ENCODE measurements at regions not wholly inside any gene's neighbourhood (a gene's known extent, or its start where the extent isn't known, plus 50 kb on each side); places are given as distances from the start of the nearest gene placed in this dataset.

- intact Hi-C loops (cut with micrococcal nuclease), result no loop called here
- no peak for TF ChIP-seq CTCF (IDR thresholded peaks at IDR 0.05)
- Mint-ChIP-seq H3K9me3 (peaks cover 0 to 2% (median 0%) of the 10 kb centered on the region in 7 donors), H3K36me3 (no peaks in the 10 kb centered on the region), H3K4me1 (no peaks in the 10 kb centered on the region), H3K27me3 (ENCODE audit: low read depth in 3 of 3) (peaks cover 4 to 6% (median 5%) of the 10 kb centered on the region in 3 donors), H3K27ac (peak overlapping the region in 1 of 7 donors; percentile 28), H3K4me3 (no peak overlapping the region)
- H3K9me3 ChIP-seq (replicated peaks in 1 of 2; ENCODE audit: control insufficient read depth in 1 of 2, insufficient read depth in 1 of 2, low read length in 2 of 2), result no peaks in the 10 kb centered on the region
- H3K36me3 ChIP-seq (replicated peaks in 1 of 2; ENCODE audit: control insufficient read depth in 1 of 2, insufficient read depth in 2 of 2, low read length in 2 of 2), result no peaks in the 10 kb centered on the region
- WGBS (ENCODE audit: insufficient coverage), result 96% methylated on average over 3 of the region's 7 CpGs
- H4K20me1 ChIP-seq (ENCODE audit: insufficient read depth, low read length), result no peaks in the 10 kb centered on the region
- no peak overlapping the region for H3K4me2 ChIP-seq (replicated peaks; ENCODE audit: extremely low read depth, low read length, poor library complexity, severe bottlenecking)
- H3K4me1 ChIP-seq (ENCODE audit: control insufficient read depth in 1 of 2, insufficient read depth in 2 of 2, low read length in 2 of 2), result no peaks in the 10 kb centered on the region
- no peak overlapping the region for H3K9ac ChIP-seq (ENCODE audit: insufficient read depth, low read length, poor library complexity, severe bottlenecking)
- H3K27me3 ChIP-seq (ENCODE audit: control insufficient read depth in 2 of 2, insufficient read depth in 2 of 2, low read length in 2 of 2), result no peaks in the 10 kb centered on the region
- DNase-seq, result no peak
- no peaks in the 10 kb centered on the region for H3K79me2 ChIP-seq (ENCODE audit: insufficient read depth, low read length)
- no peak overlapping the region for H3K27ac ChIP-seq (ENCODE audit: low read depth in 1 of 2, low read length in 2 of 2)
- H3K4me3 ChIP-seq (replicated peaks in 1 of 3; ENCODE audit: low read depth in 2 of 3, low read length in 3 of 3), result no peak overlapping the region
- no peak overlapping the region for H2AFZ ChIP-seq (ENCODE audit: insufficient read depth, low read depth, low read length, poor library complexity, severe bottlenecking)
These were observed 102.1 kb downstream of the IRS2 start for GRCh38 chr13:109684084-109684823.

GRCh38 chr13:109682534-109683244 lies 103.7 kb downstream of the IRS2 start:
- Histone ChIP-seq H3K4me2 (replicated peaks; ENCODE audit: extremely low read depth, low read length, poor library complexity, severe bottlenecking) (no peak overlapping the region), H3K4me1 (ENCODE audit: control insufficient read depth in 1 of 2, insufficient read depth in 2 of 2, low read length in 2 of 2) (no peaks in the 10 kb centered on the region), H3K27ac (ENCODE audit: low read depth in 1 of 2, low read length in 2 of 2) (no peak overlapping the region), H3K9me3 (replicated peaks in 1 of 2; ENCODE audit: control insufficient read depth in 1 of 2, insufficient read depth in 1 of 2, low read length in 2 of 2) (no peaks in the 10 kb centered on the region), H3K27me3 (ENCODE audit: control insufficient read depth in 2 of 2, insufficient read depth in 2 of 2, low read length in 2 of 2) (no peaks in the 10 kb centered on the region), H3K79me2 (ENCODE audit: insufficient read depth, low read length) (no peaks in the 10 kb centered on the region), H3K4me3 (replicated peaks in 1 of 3; ENCODE audit: low read depth in 2 of 3, low read length in 3 of 3) (no peak overlapping the region), H3K9ac (ENCODE audit: insufficient read depth, low read length, poor library complexity, severe bottlenecking) (no peak overlapping the region), H4K20me1 (ENCODE audit: insufficient read depth, low read length) (no peaks in the 10 kb centered on the region), H2AFZ (ENCODE audit: insufficient read depth, low read depth, low read length, poor library complexity, severe bottlenecking) (no peak overlapping the region), H3K36me3 (replicated peaks in 1 of 2; ENCODE audit: control insufficient read depth in 1 of 2, insufficient read depth in 2 of 2, low read length in 2 of 2) (no peaks in the 10 kb centered on the region)
- H3K36me3 Mint-ChIP-seq, result no peaks in the 10 kb centered on the region
- no peak for DNase-seq
- peaks cover 0 to 2% (median 0%) of the 10 kb centered on the region in 7 donors for H3K9me3 Mint-ChIP-seq
- H3K4me1 Mint-ChIP-seq, result no peaks in the 10 kb centered on the region
- TF ChIP-seq CTCF (IDR thresholded peaks at IDR 0.05), result no peak
- no peak overlapping the region for H3K4me3 Mint-ChIP-seq
- peak overlapping the region in 1 of 7 donors; percentile 13 for H3K27ac Mint-ChIP-seq
- intact Hi-C loops (cut with micrococcal nuclease), result no loop called here
- 89% methylated on average over 8 of the region's 8 CpGs for WGBS (ENCODE audit: insufficient coverage)
- H3K27me3 Mint-ChIP-seq (ENCODE audit: low read depth in 3 of 3), result peaks cover 4 to 6% (median 5%) of the 10 kb centered on the region in 3 donors

Data from CD14-positive monocyte (primary cell).